ENCODE measurements at regions not wholly inside any gene's neighbourhood (a gene's known extent, or its start where the extent isn't known, plus 50 kb on each side); places are given as distances from the start of the nearest gene placed in this dataset.

- TF ChIP-seq EZH2 (IDR thresholded peaks at IDR 0.05; ENCODE audit: borderline replicate concordance, low read length) (no peak), CTCF (conservative IDR thresholded peaks at IDR 0.05 in 1 of 2, IDR thresholded peaks at IDR 0.05 in 1 of 2; ENCODE audit: extremely low read depth in 1 of 2, insufficient read depth in 1 of 2, low read depth in 1 of 2, low read length in 2 of 2) (no peak)
Measured at GRCh38 chr6:151753581-151753980, 53.9 kb upstream of the ESR1 start.
